Psoas muscle (tissue), 7 donors: ENCODE measurements at regions not wholly inside any gene's neighbourhood (a gene's known extent, or its start where the extent isn't known, plus 50 kb on each side); places are given as distances from the start of the nearest gene placed in this dataset.

ENCODE experiments used
- ATAC-seq, 4 donors: fragments of 200-7000 bp; cut with Tn5 transposase; one replicate each; pipeline ENCODE4 v1.9.1; 2020; ENCODE audit warnings: moderate library complexity in 3 of 4, mild to moderate bottlenecking in 2 of 4
- DNase-seq, 2 donors: peaks; one replicate each; pipeline ENCODE4 v3.0.0-alpha.2; 2020
- H3K27ac ChIP-seq: fragments of 200-600 bp; one replicate; pipeline ENCODE4 v1.8.0; 2022
- H3K27me3 ChIP-seq, 3 donors: fragments of 200-600 bp in 1 of 3; one replicate each; pipeline versions ENCODE4 v1.6.1 to v1.8.0; 2013 to 2022; ENCODE audit warnings: low read length in 2 of 3, mild to moderate bottlenecking in 2 of 3, moderate library complexity in 1 of 3; ENCODE audit not compliant: insufficient read depth in 3 of 3
- H3K36me3 ChIP-seq, 2 donors: fragments of 200-600 bp in 1 of 2; one replicate each; pipeline versions ENCODE4 v1.6.1 to v1.8.0; 2013 to 2022; ENCODE audit warnings: low read depth in 1 of 2, mild to moderate bottlenecking in 1 of 2, moderate library complexity in 1 of 2; ENCODE audit not compliant: insufficient read depth in 1 of 2
- H3K4me1 ChIP-seq: fragments of 200-600 bp; one replicate; pipeline ENCODE4 v1.8.0; 2022
- H3K4me3 ChIP-seq: fragments of 200-600 bp; one replicate; pipeline ENCODE4 v1.8.0; 2022; ENCODE audit warnings: mild to moderate bottlenecking
- H3K9me3 ChIP-seq: fragments of 200-600 bp; one replicate; pipeline ENCODE4 v1.8.0; 2022
- CTCF ChIP-seq: fragments of 200-600 bp; IDR thresholded peaks from one replicate; pipeline ENCODE4 v1.8.0; 2022; ENCODE audit warnings: antibody characterized with exemption
- WGBS, 3 donors: extraction: QIAGEN DNeasy Blood & Tissue Kit; methylation state at CpG; one replicate each; pipeline versions ENCODE4 v1.1.6 to v1.1.7; 2013; 5-methylcytosine and 5-hydroxymethylcytosine counted together
- intact Hi-C, 2 donors: fragments of 100-400 bp; cut with DNase I; formaldehyde crosslinking; loops; one replicate each; pipeline versions ENCODE4 v1.11.0 to v1.14.2; 2022
- donor health status: healthy with polysubstance abuse.
- donor health status: DM: no; HTN: no; CAD: no; lungs with moderate emphysema.
- donor health status: Bipolar disorder and iron deficiency.
- donor health status: healthy.
- donor health status: DM: yes; HTN: yes; CAD: no.
- donor health status: DM: no; HTN: no; CAD: no.
- donor health status: DM: yes; HTN: yes; CAD: no.

DNA sequence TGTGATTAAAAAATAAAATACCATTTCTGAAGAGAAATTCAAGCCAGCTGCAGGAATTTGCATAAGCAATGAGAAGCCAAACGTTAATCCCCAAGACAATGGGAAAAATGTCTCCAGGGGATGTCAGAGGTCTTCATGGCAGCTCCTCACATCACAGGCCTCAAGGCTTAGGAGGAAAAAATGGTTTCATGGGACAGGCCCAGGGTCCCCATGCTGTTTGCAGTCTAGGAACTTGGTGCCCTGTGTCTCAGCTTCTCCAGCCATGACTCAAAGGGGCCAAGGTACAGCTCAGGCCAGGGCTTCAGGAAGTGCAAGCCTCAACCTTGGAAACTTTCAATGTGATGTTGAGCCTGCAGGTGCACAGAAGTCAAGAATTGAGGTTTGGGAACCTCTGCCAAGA, 1428.4 kb upstream of the CDH2 start:
- H3K4me1 ChIP-seq: no peaks in the 10 kb centered on the region
- no peak overlapping the region for H3K4me3 ChIP-seq
- intact Hi-C loops: no loop called here
- H3K36me3 ChIP-seq: no peaks in the 10 kb centered on the region
- no peak overlapping the region for H3K27ac ChIP-seq
- no peak for TF ChIP-seq CTCF
- DNase-seq (no peak), ATAC-seq (no peak)
- H3K27me3 ChIP-seq: no peaks in the 10 kb centered on the region
- 63 to 76% (median 64%) methylated on average over 1 of the region's 1 CpG for WGBS, 3 donors
- H3K9me3 ChIP-seq: no peaks in the 10 kb centered on the region

GRCh38 chr18:29596959-29597358, 1420.0 kb upstream of the CDH2 start:
- no peaks in the 10 kb centered on the region for H3K27me3 ChIP-seq
- 91 to 94% (median 92%) methylated on average over 5 of the region's 5 CpGs for WGBS, 3 donors
- no peak overlapping the region for H3K4me3 ChIP-seq
- ATAC-seq (no peak), DNase-seq (no peak)
- H3K36me3 ChIP-seq: no peaks in the 10 kb centered on the region
- intact Hi-C loops: no loop called here
- H3K9me3 ChIP-seq: no peaks in the 10 kb centered on the region
- TF ChIP-seq CTCF: no peak
- no peaks in the 10 kb centered on the region for H3K4me1 ChIP-seq
- H3K27ac ChIP-seq: no peak overlapping the region

GRCh38 chr18:29594493-29594892, 1417.6 kb upstream of the CDH2 start:
- H3K9me3 ChIP-seq: no peaks in the 10 kb centered on the region
- H3K27ac ChIP-seq: no peak overlapping the region
- H3K36me3 ChIP-seq: no peaks in the 10 kb centered on the region
- intact Hi-C loops: no loop called here
- no peaks in the 10 kb centered on the region for H3K4me1 ChIP-seq
- WGBS, 3 donors: 92 to 95% (median 93%) methylated on average over 2 of the region's 2 CpGs
- no peaks in the 10 kb centered on the region for H3K27me3 ChIP-seq
- no peak for TF ChIP-seq CTCF
- H3K4me3 ChIP-seq: no peak overlapping the region
- DNase-seq: no peak
- ATAC-seq: no peak

- no peaks in the 10 kb centered on the region for H3K36me3 ChIP-seq
- no peak for ATAC-seq
- DNase-seq: peak in 1 of 2 donors; percentile 33
- H3K27ac ChIP-seq: no peak overlapping the region
- WGBS, 3 donors: 82 to 89% (median 88%) methylated on average over 17 of the region's 17 CpGs
- intact Hi-C loops: no loop called here
- TF ChIP-seq CTCF: no peak
- H3K27me3 ChIP-seq: no peaks in the 10 kb centered on the region
- no peaks in the 10 kb centered on the region for H3K4me1 ChIP-seq
- H3K4me3 ChIP-seq: no peak overlapping the region
- H3K9me3 ChIP-seq: no peaks in the 10 kb centered on the region
Measured at GRCh38 chr18:29588446-29589100, 1411.6 kb upstream of the CDH2 start.

- no peak overlapping the region for H3K4me3 ChIP-seq
- ATAC-seq: no peak
- no peak for DNase-seq
- no peaks in the 10 kb centered on the region for H3K36me3 ChIP-seq
- intact Hi-C loops: no loop called here
- H3K9me3 ChIP-seq: no peaks in the 10 kb centered on the region
- H3K27ac ChIP-seq: no peak overlapping the region
- no peak for TF ChIP-seq CTCF
- 91 to 93% (median 92%) methylated on average over 3 of the region's 3 CpGs for WGBS, 3 donors
- no peaks in the 10 kb centered on the region for H3K4me1 ChIP-seq
- no peaks in the 10 kb centered on the region for H3K27me3 ChIP-seq
Measured at GRCh38 chr18:29586210-29586609, 1409.3 kb upstream of the CDH2 start.
